Activated T-helper 2 cell treated with anti-CD3 and anti-CD28 coated beads, Interferon-gamma antibody, Interleukin-2, Interleukin-4, amounts not matched to agents 10 μg/mL and 5 μg/mL and 100 μg/mL, durations not matched to agents 14 hours and 24 hours and 36 hours (primary cell): ENCODE measurements at regions not wholly inside any gene's neighbourhood (a gene's known extent, or its start where the extent isn't known, plus 50 kb on each side); places are given as distances from the start of the nearest gene placed in this dataset.

ENCODE experiments used
- DNase-seq: peaks from one replicate; pipeline ENCODE4 v3.0.0; 2021; ENCODE audit warnings: low spot score
- H3K27ac Mint-ChIP-seq: one replicate; pipeline ENCODE4 v1.8.0; 2021; ENCODE audit warnings: mixed read lengths
- H3K27me3 Mint-ChIP-seq: one replicate; pipeline ENCODE4 v1.8.0; 2021; ENCODE audit warnings: low read depth, mixed read lengths
- H3K36me3 Mint-ChIP-seq: one replicate; pipeline ENCODE4 v1.8.0; 2021; ENCODE audit warnings: low read depth, mixed read lengths
- H3K4me1 Mint-ChIP-seq: one replicate; pipeline ENCODE4 v1.8.0; 2021; ENCODE audit warnings: low read depth, mixed read lengths
- H3K4me3 Mint-ChIP-seq: one replicate; pipeline ENCODE4 v1.8.0; 2021; ENCODE audit warnings: low read depth, mild to moderate bottlenecking, moderate library complexity, mixed read lengths
- H3K9me3 Mint-ChIP-seq: one replicate; pipeline ENCODE4 v1.8.0; 2021; ENCODE audit warnings: mixed read lengths
- intact Hi-C: fragments of 100-400 bp; cut with micrococcal nuclease; formaldehyde crosslinking; loops from one replicate; pipeline ENCODE4 v1.15.1; 2023

DNA sequence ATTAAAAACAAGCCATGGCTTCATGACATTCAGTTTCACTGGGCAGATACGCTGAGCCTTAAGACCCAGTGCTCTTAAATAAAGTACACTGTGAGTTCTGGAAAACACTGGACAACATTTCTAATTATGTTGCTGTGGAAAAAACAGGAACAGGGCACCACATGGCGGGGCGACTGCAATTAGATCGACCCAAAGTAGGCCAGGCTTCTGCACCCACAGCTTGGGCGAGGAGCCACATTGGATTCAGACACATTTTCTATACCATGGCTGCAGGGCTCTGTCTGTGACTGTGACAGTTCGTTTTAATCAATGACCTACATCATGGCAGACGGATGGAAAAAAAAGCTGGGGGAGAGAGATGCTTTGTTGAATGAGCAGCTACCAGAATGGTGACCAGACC, 227.2 kb upstream of the HS6ST1 start:
- H3K4me1 Mint-ChIP-seq: no peaks in the 10 kb centered on the region
- H3K36me3 Mint-ChIP-seq: no peaks in the 10 kb centered on the region
- no peaks in the 10 kb centered on the region for H3K9me3 Mint-ChIP-seq
- peaks cover 15% of the 10 kb centered on the region for H3K27me3 Mint-ChIP-seq
- DNase-seq: no peak
- no peak overlapping the region for H3K27ac Mint-ChIP-seq
- intact Hi-C loops: no loop called here
- no peak overlapping the region for H3K4me3 Mint-ChIP-seq

DNA sequence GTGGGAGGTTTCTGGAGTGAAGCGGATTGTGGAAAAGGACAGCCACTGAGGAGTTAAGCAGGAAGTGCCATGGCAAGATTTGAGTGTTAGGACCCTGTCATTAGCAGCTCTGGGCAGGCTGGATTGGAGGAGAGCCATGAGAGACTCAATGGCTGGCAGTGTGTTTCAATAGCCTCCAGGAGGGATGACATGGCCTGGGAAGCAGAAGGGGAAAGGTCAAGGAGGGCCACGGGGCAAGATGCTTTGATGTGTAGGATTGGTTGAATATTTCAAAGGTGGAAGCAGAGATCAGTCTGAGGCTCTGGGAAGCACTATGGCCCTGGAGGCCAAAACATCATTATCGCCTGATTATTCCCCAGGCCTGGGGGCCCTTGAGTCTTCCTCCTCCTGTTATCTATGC, 229.0 kb upstream of the HS6ST1 start:
- Mint-ChIP-seq H3K9me3 (no peaks in the 10 kb centered on the region), H3K27ac (no peak overlapping the region), H3K27me3 (peaks cover 11% of the 10 kb centered on the region), H3K4me1 (no peaks in the 10 kb centered on the region), H3K36me3 (no peaks in the 10 kb centered on the region), H3K4me3 (no peak overlapping the region)
- no peak for DNase-seq
- intact Hi-C loops: no loop called here

DNA sequence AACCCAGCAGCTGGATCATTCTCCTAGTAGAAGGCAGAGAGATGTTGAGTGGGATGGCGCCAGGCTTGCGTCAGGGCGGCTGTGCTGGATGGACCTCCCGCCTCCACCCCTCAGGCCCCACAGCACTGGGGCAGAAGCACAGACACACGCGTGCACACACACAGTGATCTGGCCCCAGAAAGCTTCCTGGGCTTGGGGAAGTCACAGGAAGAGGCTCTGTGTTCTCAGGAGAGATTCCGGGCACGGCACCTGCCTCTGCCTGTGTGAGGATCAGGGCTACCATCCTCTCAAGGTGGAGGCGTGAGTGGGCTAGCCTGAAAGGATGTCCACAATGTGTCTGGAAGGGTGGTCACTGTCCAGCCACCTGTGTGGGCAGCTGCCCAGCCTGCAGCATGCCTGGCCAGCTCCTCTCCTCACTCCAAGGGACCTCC, 229.8 kb upstream of the HS6ST1 start:
- intact Hi-C loops: no loop called here
- H3K4me1 Mint-ChIP-seq: no peaks in the 10 kb centered on the region
- DNase-seq: no peak
- H3K36me3 Mint-ChIP-seq: no peaks in the 10 kb centered on the region
- H3K4me3 Mint-ChIP-seq: no peak overlapping the region
- peaks cover 6% of the 10 kb centered on the region for H3K27me3 Mint-ChIP-seq
- H3K9me3 Mint-ChIP-seq: no peaks in the 10 kb centered on the region
- H3K27ac Mint-ChIP-seq: no peak overlapping the region

DNA sequence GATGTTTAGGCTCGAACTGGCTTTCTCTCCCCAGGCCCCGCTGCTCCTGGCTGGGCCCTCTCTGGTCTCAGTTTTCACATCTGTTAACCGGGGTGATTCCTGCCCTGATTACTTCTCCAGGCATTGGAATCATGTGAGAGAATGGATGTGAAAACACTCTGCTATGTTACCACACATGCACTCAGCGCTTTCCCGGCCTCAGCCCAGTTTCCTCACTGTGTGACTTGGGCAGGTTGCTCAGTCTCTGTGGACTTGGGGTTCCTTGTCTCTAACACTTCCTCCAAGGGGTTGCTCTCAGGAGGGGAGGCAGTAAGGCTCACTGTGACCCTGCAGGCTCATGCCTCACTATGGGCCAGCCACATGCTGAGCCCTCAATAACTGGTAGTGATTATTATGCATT, 230.4 kb upstream of the HS6ST1 start:
- Mint-ChIP-seq H3K4me1 (no peaks in the 10 kb centered on the region), H3K27ac (no peak overlapping the region), H3K27me3 (peaks cover 4% of the 10 kb centered on the region), H3K4me3 (no peak overlapping the region), H3K36me3 (no peaks in the 10 kb centered on the region), H3K9me3 (no peaks in the 10 kb centered on the region)
- intact Hi-C loops: no loop called here
- no peak for DNase-seq

DNA sequence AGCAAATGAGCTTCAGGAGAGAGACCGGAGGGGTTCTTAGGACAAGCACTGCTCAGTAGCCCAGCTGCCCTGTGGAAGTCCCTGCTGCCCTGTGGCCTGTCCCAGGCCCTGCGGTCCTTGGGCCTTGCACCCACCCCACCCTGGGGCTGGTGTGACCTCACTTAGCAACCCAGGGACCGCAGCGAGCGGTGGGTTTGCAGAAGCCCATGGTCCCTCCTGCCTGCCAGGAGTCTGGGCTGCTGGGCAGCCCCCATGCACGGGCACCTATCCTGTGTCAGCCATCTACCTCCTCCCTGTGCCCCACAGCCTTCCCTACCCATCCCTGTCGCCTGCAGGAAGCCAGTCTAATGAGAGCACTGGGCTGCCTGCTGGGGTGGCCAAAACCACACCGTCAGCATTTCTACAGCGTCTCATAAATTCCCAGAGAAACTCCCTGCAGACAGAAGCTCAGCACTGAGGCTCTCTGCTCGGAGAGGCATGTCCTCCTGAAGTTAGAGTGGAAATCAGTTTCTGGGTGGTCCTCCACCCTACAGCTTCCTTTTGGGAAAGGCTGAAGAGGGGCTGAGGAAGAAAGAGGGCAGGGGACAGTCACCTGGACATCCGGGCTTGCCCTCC, 231.1 kb upstream of the HS6ST1 start:
- intact Hi-C loops: no loop called here
- Mint-ChIP-seq H3K27ac (no peak overlapping the region), H3K9me3 (no peaks in the 10 kb centered on the region), H3K4me3 (no peak overlapping the region), H3K36me3 (no peaks in the 10 kb centered on the region), H3K27me3 (peaks cover 2% of the 10 kb centered on the region), H3K4me1 (no peaks in the 10 kb centered on the region)
- DNase-seq: no peak

DNA sequence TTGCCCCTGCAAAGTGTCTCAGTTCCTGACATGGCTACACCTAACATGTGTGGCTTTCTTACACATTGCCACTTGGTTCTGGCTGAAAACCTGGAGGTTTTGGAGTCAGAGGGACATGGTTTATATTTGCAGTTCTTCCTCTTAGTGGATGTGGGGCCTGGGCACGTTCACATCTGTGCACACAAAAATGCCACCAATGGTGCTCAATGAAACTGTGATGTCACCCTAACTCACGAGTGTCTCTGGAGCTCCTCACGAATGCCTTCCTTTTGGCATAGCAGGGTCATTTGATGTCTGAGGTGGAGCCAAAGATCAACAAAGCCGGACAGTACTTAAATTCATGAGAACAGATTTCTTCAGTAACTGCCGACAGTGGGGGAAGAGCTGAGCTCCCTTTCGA, 231.7 kb upstream of the HS6ST1 start:
- H3K4me3 Mint-ChIP-seq: no peak overlapping the region
- peaks cover 2% of the 10 kb centered on the region for H3K27me3 Mint-ChIP-seq
- H3K4me1 Mint-ChIP-seq: no peaks in the 10 kb centered on the region
- H3K9me3 Mint-ChIP-seq: no peaks in the 10 kb centered on the region
- no peak overlapping the region for H3K27ac Mint-ChIP-seq
- no peaks in the 10 kb centered on the region for H3K36me3 Mint-ChIP-seq
- DNase-seq: no peak
- intact Hi-C loops: no loop called here

DNA sequence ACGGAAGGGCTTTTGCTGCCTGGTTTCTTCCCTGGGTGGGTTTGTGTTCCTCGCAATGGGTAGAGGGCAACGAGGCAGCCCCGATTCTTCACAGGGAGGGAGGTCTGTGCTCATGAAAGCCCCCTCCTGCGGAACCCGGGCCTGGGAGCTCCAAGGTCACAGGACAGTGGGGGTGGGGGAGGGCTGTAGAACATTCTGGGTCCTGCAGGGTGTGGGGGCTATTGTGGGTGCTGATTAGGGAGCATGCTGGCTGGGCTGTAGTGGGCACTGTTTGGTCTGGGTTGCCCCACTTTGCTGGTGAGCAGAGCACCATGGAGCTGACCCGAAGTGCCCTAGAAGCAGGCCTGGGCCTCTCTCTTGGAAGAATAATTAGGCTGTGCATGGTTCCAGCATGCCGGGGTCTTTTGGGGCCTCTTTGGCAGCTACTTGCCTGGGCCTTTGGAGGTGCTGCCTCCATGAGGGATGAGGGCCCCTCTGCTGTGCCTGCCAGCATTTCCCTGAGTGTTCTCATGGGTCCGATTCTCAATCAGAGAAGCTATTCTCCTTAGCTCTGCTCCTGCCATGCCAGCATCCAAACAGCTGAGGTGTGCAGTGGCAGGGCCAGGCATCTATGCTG, 232.2 kb upstream of the HS6ST1 start:
- no peaks in the 10 kb centered on the region for H3K9me3 Mint-ChIP-seq
- no peak for DNase-seq
- no peaks in the 10 kb centered on the region for H3K4me1 Mint-ChIP-seq
- H3K27ac Mint-ChIP-seq: no peak overlapping the region
- no peak overlapping the region for H3K4me3 Mint-ChIP-seq
- intact Hi-C loops: no loop called here
- H3K36me3 Mint-ChIP-seq: no peaks in the 10 kb centered on the region
- H3K27me3 Mint-ChIP-seq: peaks cover 2% of the 10 kb centered on the region

DNA sequence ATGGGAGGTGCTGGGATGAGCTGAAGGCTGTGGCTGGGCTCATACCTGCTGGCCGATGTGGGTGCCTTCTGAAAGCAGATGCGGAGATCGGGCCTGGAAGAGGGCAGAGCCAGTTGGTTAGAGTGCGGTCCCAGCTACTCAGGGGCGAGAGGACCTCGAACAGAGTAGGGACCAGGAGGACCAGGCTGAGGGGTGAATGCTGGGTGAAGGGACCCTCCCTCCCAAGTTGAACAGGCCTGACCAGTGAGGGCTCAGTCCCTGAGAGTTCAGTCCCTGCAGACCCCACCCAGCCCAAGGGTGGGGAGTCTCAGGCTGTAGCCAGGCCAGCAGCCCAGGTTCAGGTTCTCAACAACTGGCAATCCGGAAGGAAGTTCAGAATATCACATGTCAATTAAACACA, 232.8 kb upstream of the HS6ST1 start:
- H3K27me3 Mint-ChIP-seq: peaks cover 6% of the 10 kb centered on the region
- H3K4me3 Mint-ChIP-seq: no peak overlapping the region
- DNase-seq: no peak
- no peaks in the 10 kb centered on the region for H3K4me1 Mint-ChIP-seq
- intact Hi-C loops: no loop called here
- no peak overlapping the region for H3K27ac Mint-ChIP-seq
- no peaks in the 10 kb centered on the region for H3K36me3 Mint-ChIP-seq
- H3K9me3 Mint-ChIP-seq: no peaks in the 10 kb centered on the region

DNA sequence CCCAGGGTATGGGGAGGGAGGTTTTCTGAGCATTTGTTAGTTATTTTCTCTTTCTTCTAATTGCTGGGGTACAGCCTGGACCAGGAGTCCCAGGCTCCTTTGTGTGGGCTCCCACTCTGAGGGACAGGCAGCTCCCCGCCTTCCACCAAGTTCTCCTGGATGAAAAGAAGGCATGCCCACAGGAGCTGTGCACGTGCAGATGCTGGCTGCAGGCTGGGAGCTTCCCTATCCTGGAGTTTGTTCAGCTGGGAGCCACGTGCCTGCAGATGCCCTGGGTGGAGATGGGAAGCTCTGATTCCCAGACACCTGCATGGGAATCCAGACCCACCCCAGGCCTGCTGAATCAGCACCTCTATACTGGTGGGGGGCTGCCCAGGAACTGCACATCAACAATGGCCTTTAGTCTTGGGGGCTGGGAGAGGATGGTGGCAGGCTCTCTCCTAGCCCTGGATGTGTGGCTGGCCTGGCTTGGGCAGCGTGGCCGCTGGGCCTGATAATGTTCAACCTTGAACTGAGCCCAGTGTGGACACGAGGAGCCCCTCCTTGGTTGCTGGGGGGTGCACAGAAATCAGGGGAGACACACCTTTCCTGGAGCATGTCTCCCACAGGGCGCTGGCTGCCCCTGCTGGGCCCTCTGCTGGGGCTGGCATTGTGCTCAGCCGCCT, 233.6 kb upstream of the HS6ST1 start:
- no peaks in the 10 kb centered on the region for H3K9me3 Mint-ChIP-seq
- DNase-seq: no peak
- intact Hi-C loops: no loop called here
- H3K4me3 Mint-ChIP-seq: no peak overlapping the region
- no peaks in the 10 kb centered on the region for H3K4me1 Mint-ChIP-seq
- peaks cover 6% of the 10 kb centered on the region for H3K27me3 Mint-ChIP-seq
- no peak overlapping the region for H3K27ac Mint-ChIP-seq
- no peaks in the 10 kb centered on the region for H3K36me3 Mint-ChIP-seq

DNA sequence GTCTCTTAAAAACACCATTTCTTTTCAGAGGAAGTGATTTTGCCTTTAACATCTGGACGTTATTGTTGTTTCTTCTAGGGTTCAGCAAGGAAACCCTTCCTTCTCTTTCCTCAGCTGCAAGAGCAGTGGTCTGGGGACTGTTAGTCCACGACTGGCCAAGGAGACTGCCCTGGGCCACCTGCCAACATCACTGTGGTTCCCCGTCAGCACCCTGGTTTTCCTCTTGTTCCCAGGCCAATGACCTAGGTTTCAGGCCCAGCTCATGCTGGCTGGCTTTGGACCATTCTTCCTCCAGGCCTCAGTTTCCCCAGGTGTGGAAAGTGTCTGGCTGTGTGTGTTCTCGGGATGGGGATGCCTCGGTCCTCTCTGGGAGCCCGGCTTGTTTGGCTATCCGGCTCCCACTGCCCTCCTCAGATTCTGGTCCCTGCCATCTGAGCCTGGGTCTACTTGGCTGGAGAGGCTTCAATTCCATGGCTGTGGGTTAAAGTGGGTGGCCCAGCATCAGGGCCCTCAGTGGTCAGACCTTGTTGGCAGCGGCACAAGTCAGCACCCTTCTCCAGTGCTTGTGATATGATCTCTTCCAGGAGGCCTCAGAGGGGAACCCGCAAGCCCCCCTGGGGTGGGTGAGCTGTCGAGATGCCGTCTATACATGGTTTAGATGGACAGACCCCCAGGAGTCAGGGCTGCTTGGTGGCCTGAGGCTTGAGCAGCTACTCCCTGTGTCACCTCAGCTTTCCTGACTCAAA, 234.3 kb upstream of the HS6ST1 start:
- intact Hi-C loops: no loop called here
- peaks cover 8% of the 10 kb centered on the region for H3K27me3 Mint-ChIP-seq
- no peaks in the 10 kb centered on the region for H3K9me3 Mint-ChIP-seq
- H3K27ac Mint-ChIP-seq: no peak overlapping the region
- H3K4me3 Mint-ChIP-seq: no peak overlapping the region
- H3K4me1 Mint-ChIP-seq: no peaks in the 10 kb centered on the region
- H3K36me3 Mint-ChIP-seq: no peaks in the 10 kb centered on the region
- no peak for DNase-seq

DNA sequence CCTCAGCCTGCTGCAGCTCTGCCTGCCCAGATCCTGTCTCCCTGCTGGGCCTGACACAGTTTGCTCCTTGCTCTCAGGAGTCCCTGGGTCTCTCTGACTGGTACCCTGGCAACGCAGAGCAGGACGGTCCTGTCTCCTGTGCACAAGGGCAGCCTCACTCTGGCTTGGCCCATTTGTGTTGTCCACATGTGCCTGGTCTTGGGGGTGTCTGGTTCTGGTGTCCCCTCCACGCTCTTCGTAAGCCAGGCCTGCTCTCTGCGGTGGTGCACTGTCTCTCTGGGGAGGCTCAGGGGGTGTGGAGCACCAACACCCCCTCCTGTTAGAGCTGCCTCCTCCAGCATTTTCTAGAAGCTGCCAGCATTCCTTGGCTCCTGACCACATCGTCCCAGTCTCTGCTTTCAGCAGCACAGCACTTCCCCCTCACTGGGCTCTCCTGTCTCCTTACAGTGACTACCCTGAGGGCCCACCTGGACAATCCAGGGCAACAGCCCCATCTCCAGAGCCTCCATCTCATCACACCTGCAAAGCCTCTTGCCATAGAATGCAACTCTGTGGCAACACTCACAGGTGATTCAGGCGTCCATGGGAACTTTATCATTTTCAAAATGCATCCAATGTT, 235.6 kb upstream of the HS6ST1 start:
- Mint-ChIP-seq H3K36me3 (no peaks in the 10 kb centered on the region), H3K27me3 (peaks cover 10% of the 10 kb centered on the region), H3K4me3 (no peak overlapping the region), H3K4me1 (peaks cover 2% of the 10 kb centered on the region), H3K9me3 (no peaks in the 10 kb centered on the region), H3K27ac (no peak overlapping the region)
- DNase-seq: no peak
- intact Hi-C loops: no loop called here

DNA sequence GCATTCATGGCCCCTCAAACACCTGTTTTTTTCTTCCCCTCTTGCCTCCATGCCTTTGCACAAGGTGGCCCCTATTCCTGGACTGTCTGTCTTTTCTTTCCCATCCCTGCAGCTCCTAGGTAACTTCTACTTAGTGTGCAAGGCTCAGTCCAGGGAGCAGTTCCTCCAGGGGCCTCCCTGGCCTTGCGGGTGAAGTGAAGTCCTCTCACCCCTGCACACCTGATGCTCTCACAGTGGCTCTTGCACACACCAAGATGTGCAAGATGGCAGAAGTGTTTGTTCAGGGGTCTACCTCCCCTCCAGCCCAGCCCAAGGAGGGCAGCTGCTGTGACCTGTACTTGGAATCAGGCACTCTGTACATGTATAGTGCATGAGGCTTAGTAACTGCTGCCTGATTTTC, 236.8 kb upstream of the HS6ST1 start:
- H3K27ac Mint-ChIP-seq: no peak overlapping the region
- H3K27me3 Mint-ChIP-seq: peaks cover 9% of the 10 kb centered on the region
- no peak overlapping the region for H3K4me3 Mint-ChIP-seq
- H3K4me1 Mint-ChIP-seq: peaks cover 2% of the 10 kb centered on the region
- intact Hi-C loops: no loop called here
- no peaks in the 10 kb centered on the region for H3K36me3 Mint-ChIP-seq
- no peak for DNase-seq
- no peaks in the 10 kb centered on the region for H3K9me3 Mint-ChIP-seq

DNA sequence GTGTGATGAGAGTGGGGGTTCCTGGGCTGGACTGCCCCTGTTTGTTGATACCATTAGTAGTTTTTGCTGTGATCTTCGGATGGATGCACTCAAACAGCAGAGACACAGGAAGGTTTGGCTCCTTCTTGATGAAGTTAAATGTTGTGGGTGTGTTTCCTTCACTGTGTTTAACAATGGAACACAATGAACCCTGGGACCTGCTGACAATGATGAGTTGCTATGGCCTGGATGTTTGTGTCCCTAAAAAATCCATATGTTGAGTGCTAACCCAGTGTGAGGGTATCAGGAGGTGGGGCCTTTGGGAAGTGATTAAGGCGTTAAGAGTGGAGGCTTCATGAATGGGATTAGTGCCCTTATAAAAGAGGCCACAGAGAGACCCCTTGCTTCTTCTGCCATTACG, 237.4 kb upstream of the HS6ST1 start:
- H3K36me3 Mint-ChIP-seq: no peaks in the 10 kb centered on the region
- DNase-seq: no peak
- intact Hi-C loops: no loop called here
- H3K27me3 Mint-ChIP-seq: peaks cover 12% of the 10 kb centered on the region
- no peak overlapping the region for H3K27ac Mint-ChIP-seq
- no peaks in the 10 kb centered on the region for H3K9me3 Mint-ChIP-seq
- peaks cover 2% of the 10 kb centered on the region for H3K4me1 Mint-ChIP-seq
- H3K4me3 Mint-ChIP-seq: no peak overlapping the region
